Esophagus muscularis mucosa (tissue), 4 donors: ENCODE measurements at regions not wholly inside any gene's neighbourhood (a gene's known extent, or its start where the extent isn't known, plus 50 kb on each side); places are given as distances from the start of the nearest gene placed in this dataset.

Experiments used
- DNase-seq: peaks from one replicate; pipeline ENCODE4 v3.0.0-alpha.2; 2017; ENCODE audit errors: extremely low spot score
- H3K27ac ChIP-seq, 4 donors: fragments of 200-600 bp; sonication (generic); replicated peaks in 1 of 4; 1 replicate in 3 of 4; 2 replicates in 1 of 4; pipeline ENCODE4 v1.5.1; 2016 to 2019; ENCODE audit warnings: mild to moderate bottlenecking in 1 of 4
- H3K27me3 ChIP-seq, 4 donors: fragments of 200-600 bp; sonication (generic); one replicate each; pipeline versions ENCODE4 v1.5.1 to v1.6.0; 2016 to 2019
- H3K36me3 ChIP-seq, 4 donors: fragments of 200-600 bp; sonication (generic); one replicate each; pipeline ENCODE4 v1.5.1; 2016 to 2019
- H3K4me1 ChIP-seq, 4 donors: fragments of 200-600 bp; sonication (generic); one replicate each; pipeline ENCODE4 v1.5.1; 2016 to 2019
- H3K4me3 ChIP-seq, 4 donors: fragments of 200-600 bp; sonication (generic); 1 replicate in 2 of 4; 2 replicates in 2 of 4; pipeline ENCODE4 v1.5.1; 2016 to 2019; ENCODE audit warnings: mild to moderate bottlenecking in 4 of 4, moderate library complexity in 1 of 4
- H3K9me3 ChIP-seq, 4 donors: fragments of 200-600 bp; sonication (generic); 1 replicate in 3 of 4; 2 replicates in 1 of 4; pipeline ENCODE4 v1.5.1; 2016 to 2019
- EP300 ChIP-seq: sonication (generic); formaldehyde crosslinking; IDR thresholded peaks from one replicate; pipeline ENCODE4 v1.6.1; 2017; ENCODE audit warnings: antibody characterized with exemption
- POLR2A ChIP-seq: fragments of 450-650 bp; IDR thresholded peaks from one replicate; pipeline ENCODE4 v1.6.1; 2017; ENCODE audit warnings: antibody characterized with exemption, moderate library complexity, mild to moderate bottlenecking, low read depth
- POLR2AphosphoS5 ChIP-seq, 2 donors: sonication (generic); formaldehyde crosslinking; IDR thresholded peaks; one replicate each; pipeline ENCODE4 v1.6.1; 2017; ENCODE audit warnings: antibody characterized with exemption in 2 of 2
- WGBS: methylation state at CpG from one replicate; pipeline ENCODE4 v1.1.5; 2018; 5-methylcytosine and 5-hydroxymethylcytosine counted together
- intact Hi-C: fragments of 100-400 bp; cut with DNase I; formaldehyde crosslinking; loops from one replicate; pipeline ENCODE4 v1.15.1; 2023
- TF ChIP-seq, protein P1 (sequence below), 3 experiments: fragments of 200-600 bp in 2 of 3; fragments of 450-650 bp in 1 of 3; sonication (generic) in 2 of 3; IDR thresholded peaks; one replicate each; pipeline ENCODE4 v1.5.1; 2017 to 2019; ENCODE audit warnings: antibody characterized with exemption in 3 of 3, mild to moderate bottlenecking in 2 of 3, moderate library complexity in 1 of 3

DNA sequence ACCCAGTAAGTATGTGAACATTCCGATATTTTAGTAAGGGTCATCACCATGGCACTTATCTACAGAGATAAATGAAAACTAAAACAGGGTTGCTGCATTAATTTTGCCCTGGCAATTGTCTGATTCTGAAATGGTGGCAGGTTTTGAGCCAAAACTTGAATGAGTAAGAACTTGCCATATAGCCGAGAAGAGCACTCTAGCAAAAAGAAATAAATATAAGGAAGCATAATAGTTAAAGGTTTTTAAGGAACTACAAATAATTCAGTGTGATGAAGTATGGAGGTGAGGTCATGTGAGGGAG, 68.5 kb upstream of the BTN3A2 start:
- DNase-seq = no peak
- no peaks in the 10 kb centered on the region for H3K36me3 ChIP-seq
- intact Hi-C loops = no loop called here
- no peak overlapping the region for H3K4me3 ChIP-seq
- H3K4me1 ChIP-seq = no peaks in the 10 kb centered on the region
- H3K27me3 ChIP-seq = peaks cover 0 to 3% (median 0%) of the 10 kb centered on the region in 4 donors
- 97% methylated on average over 2 of the region's 2 CpGs for WGBS
- TF ChIP-seq POLR2AphosphoS5 (IDR thresholded peaks at IDR 0.05) (no peak), POLR2A (no peak), EP300 (no peak)
- TF ChIP-seq, protein P1, sequence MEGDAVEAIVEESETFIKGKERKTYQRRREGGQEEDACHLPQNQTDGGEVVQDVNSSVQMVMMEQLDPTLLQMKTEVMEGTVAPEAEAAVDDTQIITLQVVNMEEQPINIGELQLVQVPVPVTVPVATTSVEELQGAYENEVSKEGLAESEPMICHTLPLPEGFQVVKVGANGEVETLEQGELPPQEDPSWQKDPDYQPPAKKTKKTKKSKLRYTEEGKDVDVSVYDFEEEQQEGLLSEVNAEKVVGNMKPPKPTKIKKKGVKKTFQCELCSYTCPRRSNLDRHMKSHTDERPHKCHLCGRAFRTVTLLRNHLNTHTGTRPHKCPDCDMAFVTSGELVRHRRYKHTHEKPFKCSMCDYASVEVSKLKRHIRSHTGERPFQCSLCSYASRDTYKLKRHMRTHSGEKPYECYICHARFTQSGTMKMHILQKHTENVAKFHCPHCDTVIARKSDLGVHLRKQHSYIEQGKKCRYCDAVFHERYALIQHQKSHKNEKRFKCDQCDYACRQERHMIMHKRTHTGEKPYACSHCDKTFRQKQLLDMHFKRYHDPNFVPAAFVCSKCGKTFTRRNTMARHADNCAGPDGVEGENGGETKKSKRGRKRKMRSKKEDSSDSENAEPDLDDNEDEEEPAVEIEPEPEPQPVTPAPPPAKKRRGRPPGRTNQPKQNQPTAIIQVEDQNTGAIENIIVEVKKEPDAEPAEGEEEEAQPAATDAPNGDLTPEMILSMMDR (IDR thresholded peaks at IDR 0.05) = no peak
- no peaks in the 10 kb centered on the region for H3K9me3 ChIP-seq
- no peak overlapping the region for H3K27ac ChIP-seq

DNA sequence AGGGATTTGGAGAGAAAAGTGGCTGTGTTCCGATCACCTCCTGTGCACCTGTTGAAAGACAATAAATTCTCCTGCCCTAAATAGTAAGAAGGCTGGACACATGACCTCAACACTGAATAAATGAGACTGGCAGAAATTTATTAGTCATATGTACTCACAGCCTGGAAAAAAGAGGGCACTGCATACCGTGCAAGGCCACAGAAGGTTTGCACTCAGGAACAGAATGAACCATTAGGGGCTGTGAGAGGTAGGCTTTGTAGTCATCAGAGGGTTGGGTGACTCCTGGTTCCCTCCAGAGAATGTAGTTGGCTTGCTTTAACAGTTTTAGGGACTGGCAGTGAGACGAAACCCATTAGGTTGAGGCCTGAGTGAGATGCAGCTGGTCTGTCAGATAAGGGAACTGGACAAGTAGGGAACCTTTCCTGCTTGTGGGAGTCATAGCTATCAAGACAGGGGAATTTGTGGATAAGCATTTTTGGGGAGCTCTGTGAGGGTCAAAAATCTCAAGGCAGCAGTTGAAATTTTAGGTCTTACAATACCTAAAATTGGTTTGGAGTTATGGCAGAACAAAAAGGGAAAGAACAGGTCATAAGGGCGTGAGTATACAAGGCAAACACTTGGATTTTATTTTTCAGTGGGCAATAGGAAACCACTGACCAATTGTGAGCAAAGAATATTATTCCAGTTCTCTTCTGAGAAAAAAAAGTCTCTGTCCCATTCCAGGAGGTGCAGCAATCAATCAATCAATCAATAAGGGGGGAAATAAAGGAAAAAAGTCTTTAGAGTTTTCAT, 67.9 kb upstream of the BTN3A2 start:
- no peaks in the 10 kb centered on the region for H3K36me3 ChIP-seq
- 70% methylated on average over 4 of the region's 4 CpGs for WGBS
- H3K4me1 ChIP-seq = no peaks in the 10 kb centered on the region
- no peak for DNase-seq
- intact Hi-C loops = no loop called here
- no peak for TF ChIP-seq POLR2A
- TF ChIP-seq EP300 = no peak
- TF ChIP-seq, protein P1 (IDR thresholded peaks at IDR 0.05) = no peak
- no peaks in the 10 kb centered on the region for H3K9me3 ChIP-seq
- no peak overlapping the region for H3K27ac ChIP-seq
- H3K27me3 ChIP-seq = peaks cover 0 to 3% (median 0%) of the 10 kb centered on the region in 4 donors
- H3K4me3 ChIP-seq = no peak overlapping the region

DNA sequence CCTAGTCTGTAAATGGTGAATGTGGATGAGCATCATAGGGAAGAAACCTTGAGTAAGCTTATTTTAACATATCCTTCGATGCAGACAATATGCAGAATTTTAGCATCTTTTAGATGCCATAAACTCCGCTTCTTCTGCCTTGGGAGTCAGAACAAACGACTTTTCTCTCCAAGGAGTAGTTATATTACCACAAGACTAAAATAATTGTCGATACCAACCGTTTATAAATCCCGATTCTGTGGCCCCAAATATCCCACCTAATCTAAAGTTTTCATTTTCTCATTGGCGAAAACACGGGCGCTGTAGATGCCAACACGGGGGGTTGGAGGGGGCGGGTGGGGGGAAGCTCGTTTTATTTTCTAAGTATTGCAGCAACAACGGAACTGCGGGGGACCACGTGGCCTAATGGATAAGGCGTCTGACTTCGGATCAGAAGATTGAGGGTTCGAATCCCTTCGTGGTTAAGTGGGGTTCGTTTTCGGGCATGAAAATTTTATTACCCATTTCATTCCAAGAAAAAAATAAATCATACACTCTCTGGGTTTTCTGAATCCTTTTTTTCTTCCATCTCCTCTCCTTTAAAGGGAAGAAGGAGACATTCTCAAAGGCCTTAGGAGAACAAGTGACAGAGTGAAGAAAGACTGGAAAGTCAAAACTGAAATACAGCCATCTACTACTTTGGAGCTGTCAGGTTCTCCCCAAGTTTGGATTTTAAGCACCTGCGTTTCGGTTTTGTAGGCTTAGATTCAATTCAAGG, 65.5 kb upstream of the BTN3A2 start:
- intact Hi-C loops = no loop called here

DNA sequence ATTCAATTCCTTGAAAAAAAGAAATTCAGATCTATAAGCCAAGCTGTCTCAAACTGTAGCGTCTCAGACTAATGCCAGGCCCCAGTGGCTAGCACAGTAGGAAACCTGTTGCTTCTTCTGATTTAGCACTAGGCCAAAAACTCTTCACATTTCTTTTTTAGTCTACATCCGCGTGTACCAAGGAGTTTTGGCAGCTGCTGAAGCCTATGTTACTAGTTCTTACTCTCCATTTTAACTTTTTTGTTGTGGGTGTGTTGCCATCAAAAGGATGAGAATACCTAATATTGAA, 65.0 kb upstream of the BTN3A2 start:
- H3K4me3 ChIP-seq = no peak overlapping the region
- peaks cover 0 to 3% (median 0%) of the 10 kb centered on the region in 4 donors for H3K27me3 ChIP-seq
- TF ChIP-seq EP300 (no peak), POLR2AphosphoS5 (IDR thresholded peaks at IDR 0.05) (no peak), POLR2A (no peak)
- TF ChIP-seq, protein P1 (IDR thresholded peaks at IDR 0.05) = no peak
- H3K4me1 ChIP-seq = no peaks in the 10 kb centered on the region
- H3K9me3 ChIP-seq = no peaks in the 10 kb centered on the region
- intact Hi-C loops = no loop called here
- DNase-seq = no peak
- 90% methylated on average over 3 of the region's 3 CpGs for WGBS
- no peak overlapping the region for H3K27ac ChIP-seq
- H3K36me3 ChIP-seq = no peaks in the 10 kb centered on the region

More for the DNA sequence above, 65.5 kb upstream of the BTN3A2 start:
- Histone ChIP-seq H3K27ac (no peak overlapping the region), H3K36me3 (no peaks in the 10 kb centered on the region), H3K4me3 (no peak overlapping the region), H3K27me3 (peaks cover 0 to 3% (median 0%) of the 10 kb centered on the region in 4 donors), H3K9me3 (no peaks in the 10 kb centered on the region), H3K4me1 (no peaks in the 10 kb centered on the region)
- DNase-seq = no peak
- TF ChIP-seq, protein P1 (IDR thresholded peaks at IDR 0.05) = no peak
- TF ChIP-seq POLR2A (no peak), EP300 (no peak)
- WGBS = 36% methylated on average over 22 of the region's 23 CpGs
